ENCODE measurements at regions not wholly inside any gene's neighbourhood (a gene's known extent, or its start where the extent isn't known, plus 50 kb on each side); places are given as distances from the start of the nearest gene placed in this dataset.

DNA sequence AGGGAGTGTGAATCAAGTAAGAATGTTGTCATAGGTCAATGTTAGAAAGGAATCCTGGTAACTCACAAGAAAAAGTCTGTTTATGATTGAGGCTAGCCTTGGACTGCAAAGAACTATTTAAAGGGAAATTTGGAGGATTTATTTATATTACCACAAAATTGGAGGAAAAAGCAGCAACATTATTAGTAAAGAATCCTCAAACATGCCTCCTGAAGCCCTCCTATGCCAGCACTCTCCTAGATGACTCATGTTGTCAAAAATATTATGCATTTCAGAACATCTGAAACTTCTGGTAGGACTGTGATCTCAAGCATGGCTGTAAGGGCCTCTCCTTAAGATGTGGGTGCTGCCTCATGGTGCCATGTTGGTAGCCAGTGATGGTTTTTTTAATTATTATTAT is 628.5 kb downstream of the CHSY3 start:
- TF ChIP-seq BCL11A (IDR thresholded peaks at IDR 0.05; ENCODE audit: low read depth, low read length) (no peak), NBN (IDR thresholded peaks at IDR 0.05) (no peak), SRF (IDR thresholded peaks at IDR 0.05; ENCODE audit: low read depth in 2 of 2, low read length in 2 of 2) (no peak)
- TF ChIP-seq, protein P1, sequence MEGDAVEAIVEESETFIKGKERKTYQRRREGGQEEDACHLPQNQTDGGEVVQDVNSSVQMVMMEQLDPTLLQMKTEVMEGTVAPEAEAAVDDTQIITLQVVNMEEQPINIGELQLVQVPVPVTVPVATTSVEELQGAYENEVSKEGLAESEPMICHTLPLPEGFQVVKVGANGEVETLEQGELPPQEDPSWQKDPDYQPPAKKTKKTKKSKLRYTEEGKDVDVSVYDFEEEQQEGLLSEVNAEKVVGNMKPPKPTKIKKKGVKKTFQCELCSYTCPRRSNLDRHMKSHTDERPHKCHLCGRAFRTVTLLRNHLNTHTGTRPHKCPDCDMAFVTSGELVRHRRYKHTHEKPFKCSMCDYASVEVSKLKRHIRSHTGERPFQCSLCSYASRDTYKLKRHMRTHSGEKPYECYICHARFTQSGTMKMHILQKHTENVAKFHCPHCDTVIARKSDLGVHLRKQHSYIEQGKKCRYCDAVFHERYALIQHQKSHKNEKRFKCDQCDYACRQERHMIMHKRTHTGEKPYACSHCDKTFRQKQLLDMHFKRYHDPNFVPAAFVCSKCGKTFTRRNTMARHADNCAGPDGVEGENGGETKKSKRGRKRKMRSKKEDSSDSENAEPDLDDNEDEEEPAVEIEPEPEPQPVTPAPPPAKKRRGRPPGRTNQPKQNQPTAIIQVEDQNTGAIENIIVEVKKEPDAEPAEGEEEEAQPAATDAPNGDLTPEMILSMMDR (IDR thresholded peaks at IDR 0.05 in 2 of 3, conservative IDR thresholded peaks at IDR 0.05 in 1 of 3; ENCODE audit: control insufficient read depth in 2 of 3, extremely low read depth in 1 of 3, insufficient read depth in 1 of 3, low read depth in 3 of 3, low read length in 3 of 3), result no peak
